GM23338 (cell line): ENCODE measurements at regions not wholly inside any gene's neighbourhood (a gene's known extent, or its start where the extent isn't known, plus 50 kb on each side); places are given as distances from the start of the nearest gene placed in this dataset.

Source experiments
- ATAC-seq: fragments of 200-7000 bp; cut with Tn5 transposase; 3 replicates; pipeline ENCODE4 v1.9.1; 2020
- DNase-seq: peaks from one replicate; pipeline ENCODE4 v3.0.0-alpha.2; 2015; ENCODE audit warnings: low spot score
- H2AFZ ChIP-seq: fragments of 200-600 bp; sonication (generic); 2 replicates; pipeline ENCODE4 v1.8.0; 2016; ENCODE audit warnings: antibody characterized with exemption, mild to moderate bottlenecking, moderate library complexity
- H3F3A ChIP-seq: fragments of 200-600 bp; sonication (generic); replicated peaks from 2 replicates; pipeline ENCODE4 v1.8.0; 2017; ENCODE audit warnings: antibody characterized with exemption, mixed run types, low read depth
- H3K27ac ChIP-seq: fragments of 200-600 bp; sonication (generic); 2 replicates; pipeline ENCODE4 v1.6.1; 2016; ENCODE audit warnings: low read depth
- H3K27me3 ChIP-seq: fragments of 200-600 bp; sonication (generic); 2 replicates; pipeline ENCODE4 v1.8.0; 2016; ENCODE audit warnings: mild to moderate bottlenecking, mixed run types, moderate library complexity; ENCODE audit not compliant: insufficient read depth
- H3K36me3 ChIP-seq: fragments of 200-600 bp; sonication (generic); 2 replicates; pipeline ENCODE4 v1.8.0; 2016; ENCODE audit warnings: mild to moderate bottlenecking; ENCODE audit not compliant: insufficient read depth
- H3K4me1 ChIP-seq: fragments of 200-600 bp; sonication (generic); 2 replicates; pipeline ENCODE4 v1.8.0; 2016; ENCODE audit warnings: mild to moderate bottlenecking, moderate library complexity; ENCODE audit not compliant: insufficient read depth
- H3K4me2 ChIP-seq: fragments of 200-600 bp; sonication (generic); 2 replicates; pipeline ENCODE4 v1.7.1; 2017; ENCODE audit warnings: mixed run types
- H3K4me3 ChIP-seq: fragments of 200-600 bp; sonication (generic); 2 replicates; pipeline ENCODE4 v1.6.1; 2016; ENCODE audit warnings: mixed run types
- H3K79me2 ChIP-seq: fragments of 200-600 bp; sonication (generic); replicated peaks from 2 replicates; pipeline ENCODE4 v1.8.0; 2017; ENCODE audit warnings: mild to moderate bottlenecking; ENCODE audit not compliant: insufficient read depth
- H3K9me2 ChIP-seq: fragments of 200-600 bp; sonication (generic); 2 replicates; pipeline ENCODE4 v1.8.0; 2017; ENCODE audit not compliant: insufficient read depth
- H4K20me1 ChIP-seq: fragments of 200-600 bp; sonication (generic); replicated peaks from 2 replicates; pipeline ENCODE4 v1.8.0; 2017; ENCODE audit warnings: mild to moderate bottlenecking; ENCODE audit not compliant: insufficient read depth
- H3K27ac Mint-ChIP-seq: 2 replicates; pipeline ENCODE4 v1.8.0; 2020; ENCODE audit warnings: inconsistent platforms, mild to moderate bottlenecking, moderate library complexity, mixed read lengths
- H3K27me3 Mint-ChIP-seq: 3 replicates; pipeline ENCODE4 v1.8.0; 2022; ENCODE audit warnings: low read depth, mild to moderate bottlenecking, moderate library complexity, mixed read lengths, inconsistent platforms; ENCODE audit not compliant: insufficient read depth, poor library complexity
- H3K36me3 Mint-ChIP-seq: 3 replicates; pipeline ENCODE4 v1.8.0; 2021; ENCODE audit warnings: low read depth, mild to moderate bottlenecking, inconsistent platforms, moderate library complexity, mixed read lengths
- H3K4me1 Mint-ChIP-seq: 3 replicates; pipeline ENCODE4 v1.8.0; 2020; ENCODE audit warnings: mild to moderate bottlenecking, inconsistent platforms, mixed read lengths
- H3K4me3 Mint-ChIP-seq: 3 replicates; pipeline ENCODE4 v1.8.0; 2021; ENCODE audit warnings: moderate library complexity, mild to moderate bottlenecking, inconsistent platforms, mixed read lengths
- H3K9me3 Mint-ChIP-seq: 3 replicates; pipeline ENCODE4 v1.8.0; 2020; ENCODE audit warnings: moderate library complexity, mild to moderate bottlenecking, inconsistent platforms, mixed read lengths
- CREB1 ChIP-seq: fragments of 250-450 bp; sonication (Bioruptor Pico); IDR thresholded peaks from 2 replicates; pipeline ENCODE4 v1.5.0; 2020; ENCODE audit warnings: low read depth, mild to moderate bottlenecking, moderate library complexity
- EZH2 ChIP-seq: fragments of 200-600 bp; sonication (generic); IDR thresholded peaks from one replicate; pipeline ENCODE4 v1.8.0; 2017; ENCODE audit warnings: antibody characterized with exemption, mild to moderate bottlenecking, low read depth; ENCODE audit not compliant: unreplicated experiment
- EZH2phosphoT487 ChIP-seq: fragments of 200-600 bp; sonication (generic); IDR thresholded peaks from one replicate; pipeline ENCODE4 v1.8.1; 2018; ENCODE audit warnings: antibody characterized with exemption; ENCODE audit not compliant: unreplicated experiment
- JUNB ChIP-seq: IDR thresholded peaks from one replicate; pipeline ENCODE4 v1.6.1; 2016; ENCODE audit warnings: antibody characterized with exemption; ENCODE audit not compliant: unreplicated experiment
- NANOG ChIP-seq: IDR thresholded peaks from 2 replicates; pipeline ENCODE4 v1.6.1; 2016; ENCODE audit warnings: antibody characterized with exemption, borderline replicate concordance
- STAT1 ChIP-seq: IDR thresholded peaks from one replicate; pipeline ENCODE4 v1.6.1; 2016; ENCODE audit warnings: antibody characterized with exemption; ENCODE audit not compliant: unreplicated experiment
- ZNF331 ChIP-seq: fragments of 250-450 bp; sonication (Bioruptor Pico); IDR thresholded peaks from 2 replicates; pipeline ENCODE4 v1.5.0; 2020; ENCODE audit warnings: low read depth, mild to moderate bottlenecking, moderate library complexity
- TF ChIP-seq, protein P1 (sequence below): IDR thresholded peaks from 2 replicates; pipeline ENCODE4 v1.6.1; 2016; ENCODE audit warnings: antibody characterized with exemption
- TF ChIP-seq, protein P2 (sequence below): fragments of 250-450 bp; sonication (Bioruptor Pico); IDR thresholded peaks from 2 replicates; pipeline ENCODE4 v1.5.0; 2020; ENCODE audit warnings: mild to moderate bottlenecking, moderate library complexity
- TF ChIP-seq, protein P3 (sequence below), 2 experiments: fragments of 200-600 bp in 1 of 2; sonication (generic) in 1 of 2; conservative IDR thresholded peaks; 2 replicates each; pipeline versions ENCODE4 v1.5.1 to v1.6.1; 2016 to 2017; ENCODE audit warnings: antibody characterized with exemption in 2 of 2, low read depth in 2 of 2, mild to moderate bottlenecking in 2 of 2, moderate library complexity in 1 of 2

DNA sequence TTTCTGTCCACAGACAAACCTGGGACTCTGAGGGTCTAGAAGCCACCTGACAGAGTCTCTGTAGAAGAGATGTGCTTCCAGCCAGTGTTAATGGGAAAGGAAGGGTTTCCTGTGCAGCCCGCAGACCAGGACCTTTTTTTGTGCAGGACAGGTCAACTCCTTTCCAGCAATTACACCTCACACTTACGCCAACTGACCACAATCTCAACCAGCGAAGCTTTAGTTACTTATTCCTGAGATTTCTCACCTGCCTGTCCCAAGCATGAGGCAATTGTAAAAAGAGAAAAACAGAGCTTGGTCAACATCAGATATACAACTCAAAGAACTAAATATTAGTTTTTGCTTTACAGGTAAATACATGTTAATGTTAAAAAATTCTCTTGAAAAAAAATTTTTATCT is 393.8 kb upstream of the ID4 start:
- no peaks in the 10 kb centered on the region; the same call in 2 of the 3 replicates for H3K9me3 Mint-ChIP-seq
- no peaks in the 10 kb centered on the region for H3K27me3 Mint-ChIP-seq
- H3K27ac Mint-ChIP-seq, result no peak overlapping the region
- no peaks in the 10 kb centered on the region for H3K36me3 ChIP-seq
- no peak for TF ChIP-seq EZH2phosphoT487
- TF ChIP-seq, protein P1, sequence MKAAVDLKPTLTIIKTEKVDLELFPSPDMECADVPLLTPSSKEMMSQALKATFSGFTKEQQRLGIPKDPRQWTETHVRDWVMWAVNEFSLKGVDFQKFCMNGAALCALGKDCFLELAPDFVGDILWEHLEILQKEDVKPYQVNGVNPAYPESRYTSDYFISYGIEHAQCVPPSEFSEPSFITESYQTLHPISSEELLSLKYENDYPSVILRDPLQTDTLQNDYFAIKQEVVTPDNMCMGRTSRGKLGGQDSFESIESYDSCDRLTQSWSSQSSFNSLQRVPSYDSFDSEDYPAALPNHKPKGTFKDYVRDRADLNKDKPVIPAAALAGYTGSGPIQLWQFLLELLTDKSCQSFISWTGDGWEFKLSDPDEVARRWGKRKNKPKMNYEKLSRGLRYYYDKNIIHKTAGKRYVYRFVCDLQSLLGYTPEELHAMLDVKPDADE, result no peak
- no peaks in the 10 kb centered on the region for H3K4me1 ChIP-seq
- ATAC-seq (no peak), DNase-seq (no peak)
- no peaks in the 10 kb centered on the region for H3K27me3 ChIP-seq
- no peak overlapping the region for H3K4me2 ChIP-seq
- H3K9me2 ChIP-seq, result no peaks in the 10 kb centered on the region
- H3K79me2 ChIP-seq, result no peaks in the 10 kb centered on the region
- no peak overlapping the region for H3K27ac ChIP-seq
- H4K20me1 ChIP-seq, result no peaks in the 10 kb centered on the region
- 0 out of 2 replicates have a peak overlapping the region, but pooled peaks have one; percentile 14 for H2AFZ ChIP-seq
- H3K4me3 Mint-ChIP-seq, result no peak overlapping the region
- no peaks in the 10 kb centered on the region for H3F3A ChIP-seq
- no peaks in the 10 kb centered on the region; the same call in 2 of the 3 replicates for H3K4me1 Mint-ChIP-seq
- H3K36me3 Mint-ChIP-seq, result no peaks in the 10 kb centered on the region
- H3K4me3 ChIP-seq, result no peak overlapping the region

DNA sequence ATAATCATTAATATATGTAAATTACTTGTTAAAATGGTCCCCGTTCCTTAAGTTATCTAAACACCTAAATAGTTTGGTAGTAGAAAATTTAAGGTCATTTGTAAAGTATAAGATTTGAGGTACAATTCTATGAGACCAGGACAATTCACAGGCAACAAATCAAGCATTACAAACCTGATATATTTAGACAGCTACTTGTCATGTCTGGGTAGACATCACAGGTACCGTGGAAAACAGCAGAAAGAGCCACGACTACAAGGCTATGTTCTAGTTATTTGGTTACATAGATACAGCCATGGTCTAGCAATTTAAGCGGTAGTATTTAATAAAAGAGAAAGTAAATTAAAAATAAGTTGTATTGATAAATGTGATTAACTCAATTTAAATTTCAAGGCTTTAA is 393.1 kb upstream of the ID4 start:
- H3K27me3 ChIP-seq, result no peaks in the 10 kb centered on the region
- no peaks in the 10 kb centered on the region for H3K79me2 ChIP-seq
- ATAC-seq, result no peak
- no peaks in the 10 kb centered on the region for H3K36me3 Mint-ChIP-seq
- no peaks in the 10 kb centered on the region for H3K9me2 ChIP-seq
- no peaks in the 10 kb centered on the region; the same call in 2 of the 3 replicates for H3K4me1 Mint-ChIP-seq
- no peaks in the 10 kb centered on the region for H3K4me1 ChIP-seq
- no peaks in the 10 kb centered on the region for H3K36me3 ChIP-seq
- no peak overlapping the region for H3K4me3 Mint-ChIP-seq
- no peak overlapping the region for H2AFZ ChIP-seq
- no peaks in the 10 kb centered on the region for H3F3A ChIP-seq
- no peak for DNase-seq
- H3K4me3 ChIP-seq, result no peak overlapping the region
- no peaks in the 10 kb centered on the region for H4K20me1 ChIP-seq
- no peak overlapping the region for H3K27ac ChIP-seq
- no peaks in the 10 kb centered on the region for H3K27me3 Mint-ChIP-seq
- H3K4me2 ChIP-seq, result no peak overlapping the region
- H3K9me3 Mint-ChIP-seq, result no peaks in the 10 kb centered on the region; the same call in 2 of the 3 replicates
- H3K27ac Mint-ChIP-seq, result no peak overlapping the region
- TF ChIP-seq STAT1, result no peak
- TF ChIP-seq EZH2, result no peak
- TF ChIP-seq, protein P1, result no peak
- TF ChIP-seq, protein P2, sequence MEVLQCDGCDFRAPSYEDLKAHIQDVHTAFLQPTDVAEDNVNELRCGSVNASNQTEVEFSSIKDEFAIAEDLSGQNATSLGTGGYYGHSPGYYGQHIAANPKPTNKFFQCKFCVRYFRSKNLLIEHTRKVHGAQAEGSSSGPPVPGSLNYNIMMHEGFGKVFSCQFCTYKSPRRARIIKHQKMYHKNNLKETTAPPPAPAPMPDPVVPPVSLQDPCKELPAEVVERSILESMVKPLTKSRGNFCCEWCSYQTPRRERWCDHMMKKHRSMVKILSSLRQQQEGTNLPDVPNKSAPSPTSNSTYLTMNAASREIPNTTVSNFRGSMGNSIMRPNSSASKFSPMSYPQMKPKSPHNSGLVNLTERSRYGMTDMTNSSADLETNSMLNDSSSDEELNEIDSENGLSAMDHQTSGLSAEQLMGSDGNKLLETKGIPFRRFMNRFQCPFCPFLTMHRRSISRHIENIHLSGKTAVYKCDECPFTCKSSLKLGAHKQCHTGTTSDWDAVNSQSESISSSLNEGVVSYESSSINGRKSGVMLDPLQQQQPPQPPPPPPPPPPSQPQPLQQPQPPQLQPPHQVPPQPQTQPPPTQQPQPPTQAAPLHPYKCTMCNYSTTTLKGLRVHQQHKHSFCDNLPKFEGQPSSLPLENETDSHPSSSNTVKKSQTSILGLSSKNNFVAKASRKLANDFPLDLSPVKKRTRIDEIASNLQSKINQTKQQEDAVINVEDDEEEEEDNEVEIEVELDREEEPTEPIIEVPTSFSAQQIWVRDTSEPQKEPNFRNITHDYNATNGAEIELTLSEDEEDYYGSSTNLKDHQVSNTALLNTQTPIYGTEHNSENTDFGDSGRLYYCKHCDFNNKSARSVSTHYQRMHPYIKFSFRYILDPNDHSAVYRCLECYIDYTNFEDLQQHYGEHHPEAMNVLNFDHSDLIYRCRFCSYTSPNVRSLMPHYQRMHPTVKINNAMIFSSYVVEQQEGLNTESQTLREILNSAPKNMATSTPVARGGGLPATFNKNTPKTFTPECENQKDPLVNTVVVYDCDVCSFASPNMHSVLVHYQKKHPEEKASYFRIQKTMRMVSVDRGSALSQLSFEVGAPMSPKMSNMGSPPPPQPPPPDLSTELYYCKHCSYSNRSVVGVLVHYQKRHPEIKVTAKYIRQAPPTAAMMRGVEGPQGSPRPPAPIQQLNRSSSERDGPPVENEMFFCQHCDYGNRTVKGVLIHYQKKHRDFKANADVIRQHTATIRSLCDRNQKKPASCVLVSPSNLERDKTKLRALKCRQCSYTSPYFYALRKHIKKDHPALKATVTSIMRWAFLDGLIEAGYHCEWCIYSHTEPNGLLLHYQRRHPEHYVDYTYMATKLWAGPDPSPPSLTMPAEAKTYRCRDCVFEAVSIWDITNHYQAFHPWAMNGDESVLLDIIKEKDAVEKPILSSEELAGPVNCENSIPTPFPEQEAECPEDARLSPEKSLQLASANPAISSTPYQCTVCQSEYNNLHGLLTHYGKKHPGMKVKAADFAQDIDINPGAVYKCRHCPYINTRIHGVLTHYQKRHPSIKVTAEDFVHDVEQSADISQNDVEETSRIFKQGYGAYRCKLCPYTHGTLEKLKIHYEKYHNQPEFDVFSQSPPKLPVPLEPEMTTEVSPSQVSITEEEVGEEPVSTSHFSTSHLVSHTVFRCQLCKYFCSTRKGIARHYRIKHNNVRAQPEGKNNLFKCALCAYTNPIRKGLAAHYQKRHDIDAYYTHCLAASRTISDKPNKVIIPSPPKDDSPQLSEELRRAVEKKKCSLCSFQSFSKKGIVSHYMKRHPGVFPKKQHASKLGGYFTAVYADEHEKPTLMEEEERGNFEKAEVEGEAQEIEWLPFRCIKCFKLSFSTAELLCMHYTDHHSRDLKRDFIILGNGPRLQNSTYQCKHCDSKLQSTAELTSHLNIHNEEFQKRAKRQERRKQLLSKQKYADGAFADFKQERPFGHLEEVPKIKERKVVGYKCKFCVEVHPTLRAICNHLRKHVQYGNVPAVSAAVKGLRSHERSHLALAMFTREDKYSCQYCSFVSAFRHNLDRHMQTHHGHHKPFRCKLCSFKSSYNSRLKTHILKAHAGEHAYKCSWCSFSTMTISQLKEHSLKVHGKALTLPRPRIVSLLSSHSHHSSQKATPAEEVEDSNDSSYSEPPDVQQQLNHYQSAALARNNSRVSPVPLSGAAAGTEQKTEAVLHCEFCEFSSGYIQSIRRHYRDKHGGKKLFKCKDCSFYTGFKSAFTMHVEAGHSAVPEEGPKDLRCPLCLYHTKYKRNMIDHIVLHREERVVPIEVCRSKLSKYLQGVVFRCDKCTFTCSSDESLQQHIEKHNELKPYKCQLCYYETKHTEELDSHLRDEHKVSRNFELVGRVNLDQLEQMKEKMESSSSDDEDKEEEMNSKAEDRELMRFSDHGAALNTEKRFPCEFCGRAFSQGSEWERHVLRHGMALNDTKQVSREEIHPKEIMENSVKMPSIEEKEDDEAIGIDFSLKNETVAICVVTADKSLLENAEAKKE, result no peak
- no peak for TF ChIP-seq JUNB
- TF ChIP-seq CREB1, result no peak
- TF ChIP-seq NANOG, result no peak
- TF ChIP-seq, protein P3, sequence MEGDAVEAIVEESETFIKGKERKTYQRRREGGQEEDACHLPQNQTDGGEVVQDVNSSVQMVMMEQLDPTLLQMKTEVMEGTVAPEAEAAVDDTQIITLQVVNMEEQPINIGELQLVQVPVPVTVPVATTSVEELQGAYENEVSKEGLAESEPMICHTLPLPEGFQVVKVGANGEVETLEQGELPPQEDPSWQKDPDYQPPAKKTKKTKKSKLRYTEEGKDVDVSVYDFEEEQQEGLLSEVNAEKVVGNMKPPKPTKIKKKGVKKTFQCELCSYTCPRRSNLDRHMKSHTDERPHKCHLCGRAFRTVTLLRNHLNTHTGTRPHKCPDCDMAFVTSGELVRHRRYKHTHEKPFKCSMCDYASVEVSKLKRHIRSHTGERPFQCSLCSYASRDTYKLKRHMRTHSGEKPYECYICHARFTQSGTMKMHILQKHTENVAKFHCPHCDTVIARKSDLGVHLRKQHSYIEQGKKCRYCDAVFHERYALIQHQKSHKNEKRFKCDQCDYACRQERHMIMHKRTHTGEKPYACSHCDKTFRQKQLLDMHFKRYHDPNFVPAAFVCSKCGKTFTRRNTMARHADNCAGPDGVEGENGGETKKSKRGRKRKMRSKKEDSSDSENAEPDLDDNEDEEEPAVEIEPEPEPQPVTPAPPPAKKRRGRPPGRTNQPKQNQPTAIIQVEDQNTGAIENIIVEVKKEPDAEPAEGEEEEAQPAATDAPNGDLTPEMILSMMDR (conservative IDR thresholded peaks at IDR 0.05; ENCODE audit: low read depth in 2 of 2), result no peak
- TF ChIP-seq ZNF331, result no peak
